ENCODE measurements at regions not wholly inside any gene's neighbourhood (a gene's known extent, or its start where the extent isn't known, plus 50 kb on each side); places are given as distances from the start of the nearest gene placed in this dataset.
A peak's percentile ranks its signal among the peaks of the same experiment; 100 is the strongest.

DNA sequence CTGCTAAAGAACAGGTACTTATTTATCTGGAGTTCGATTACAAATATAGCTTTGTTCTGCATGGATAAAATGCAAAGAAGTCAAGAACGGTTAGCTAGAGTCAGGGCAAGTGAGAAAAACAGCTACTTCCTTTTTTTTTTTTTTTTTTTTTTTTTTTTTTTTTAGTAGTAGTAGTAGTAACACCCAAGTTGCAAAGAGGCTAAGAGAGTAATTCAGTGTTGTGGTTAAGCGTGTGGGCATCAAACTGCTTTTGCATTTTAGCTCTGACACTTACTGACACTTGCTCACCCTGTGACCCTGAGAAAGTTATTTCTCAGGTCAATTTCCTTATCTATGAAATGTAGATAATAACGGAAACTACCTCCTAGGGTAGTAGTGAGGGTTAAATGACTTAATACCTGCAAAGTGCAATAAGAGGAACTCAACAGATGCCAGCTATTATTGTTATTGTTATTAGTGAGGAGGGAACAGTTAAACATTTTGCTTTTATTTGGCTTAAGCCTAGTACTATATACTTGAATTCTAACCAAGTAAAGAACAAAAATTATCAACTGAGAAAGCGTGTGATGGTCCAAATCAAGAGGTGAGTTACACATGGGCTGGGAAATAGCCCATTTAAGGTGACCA, 86.7 kb upstream of the BACH2 start:
- Histone ChIP-seq H3K4me1 (ENCODE audit: control insufficient read depth, insufficient read depth, low read length) (no peaks in the 10 kb centered on the region), H3K4me3 (ENCODE audit: low read depth, low read length) (no peak overlapping the region), H3K36me3 (ENCODE audit: control insufficient read depth, insufficient read depth, low read length) (no peaks in the 10 kb centered on the region), H3K9me3 (ENCODE audit: control insufficient read depth, insufficient read depth, low read length) (no peaks in the 10 kb centered on the region), H3K27me3 (ENCODE audit: control insufficient read depth, insufficient read depth, low read length) (peaks cover 2% of the 10 kb centered on the region), H3K27ac (ENCODE audit: low read depth, low read length) (no peak overlapping the region)
- DNase-seq (ENCODE audit: low read depth in 4 of 6, low spot score in 6 of 6): peak in 1 of 6 donors; percentile 52
- WGBS (ENCODE audit: insufficient coverage): no CpG with 5 or more reads among the region's 5 CpGs

DNA sequence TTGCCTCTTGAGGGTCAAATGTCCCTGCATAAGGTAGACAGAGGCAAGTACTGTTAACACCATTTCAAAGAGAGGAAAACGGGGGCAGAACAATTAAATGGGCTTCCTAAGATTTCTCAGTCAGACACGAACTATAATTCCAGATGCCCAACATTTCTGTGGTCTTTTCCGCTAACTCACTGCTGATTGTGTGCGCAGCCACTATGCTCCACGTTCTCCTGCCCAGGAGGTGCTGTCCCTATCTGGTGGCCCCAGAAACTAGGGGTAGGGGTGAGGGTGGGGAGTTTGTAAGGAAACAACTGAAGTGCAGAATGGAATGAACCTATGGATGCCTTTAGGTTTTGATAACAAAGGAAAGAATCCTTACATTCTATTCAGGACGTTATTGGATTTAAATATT, 86.1 kb upstream of the BACH2 start:
- no peak overlapping the region for H3K4me3 ChIP-seq (ENCODE audit: low read depth, low read length)
- no peak for DNase-seq (ENCODE audit: low read depth in 4 of 6, low spot score in 6 of 6)
- no peaks in the 10 kb centered on the region for H3K9me3 ChIP-seq (ENCODE audit: control insufficient read depth, insufficient read depth, low read length)
- H3K27me3 ChIP-seq (ENCODE audit: control insufficient read depth, insufficient read depth, low read length): peaks cover 2% of the 10 kb centered on the region
- no peaks in the 10 kb centered on the region for H3K4me1 ChIP-seq (ENCODE audit: control insufficient read depth, insufficient read depth, low read length)
- no peaks in the 10 kb centered on the region for H3K36me3 ChIP-seq (ENCODE audit: control insufficient read depth, insufficient read depth, low read length)
- H3K27ac ChIP-seq (ENCODE audit: low read depth, low read length): no peak overlapping the region
- WGBS (ENCODE audit: insufficient coverage): 73% methylated on average over 5 of the region's 6 CpGs

DNA sequence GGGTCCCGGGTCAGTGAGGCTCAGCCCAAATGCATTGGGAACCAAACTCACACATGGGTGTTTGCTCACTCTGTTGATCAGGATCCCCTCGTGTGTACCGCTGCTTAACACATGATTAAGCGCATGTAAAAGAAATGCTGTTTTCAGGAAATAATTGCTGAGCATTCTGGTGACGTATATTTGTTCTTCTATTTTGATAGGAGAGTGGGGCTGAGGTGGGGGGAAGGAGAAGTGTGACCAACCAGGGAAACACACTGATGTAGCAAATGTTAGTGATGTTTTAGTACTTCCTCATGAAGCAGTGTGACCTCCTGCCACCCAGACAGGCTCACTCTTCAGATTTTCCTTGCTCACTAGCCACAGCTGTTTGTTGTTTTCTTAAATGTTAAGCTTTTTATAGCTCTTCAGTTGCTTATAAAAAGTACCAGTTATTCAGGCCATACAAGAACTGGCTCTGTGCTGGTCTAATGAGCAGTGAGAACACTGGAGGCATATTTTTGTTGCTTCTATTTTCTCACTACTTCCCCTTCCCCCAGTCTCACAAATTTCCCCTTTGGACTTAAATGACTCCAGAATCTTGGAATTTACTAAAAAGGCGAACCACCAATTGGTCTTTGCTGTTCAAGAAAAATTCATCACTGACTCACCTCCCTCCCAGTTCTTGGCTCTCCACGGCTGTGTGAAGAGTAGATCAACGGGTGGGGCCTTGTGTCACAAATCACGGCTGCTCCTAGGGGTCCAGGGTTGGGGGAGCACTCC, 79.2 kb upstream of the BACH2 start:
- no peaks in the 10 kb centered on the region for H3K27me3 ChIP-seq (ENCODE audit: control insufficient read depth, insufficient read depth, low read length)
- DNase-seq (ENCODE audit: low read depth in 4 of 6, low spot score in 6 of 6): no peak
- no peaks in the 10 kb centered on the region for H3K9me3 ChIP-seq (ENCODE audit: control insufficient read depth, insufficient read depth, low read length)
- H3K4me3 ChIP-seq (ENCODE audit: low read depth, low read length): no peak overlapping the region
- peak overlapping the region; percentile 13 for H3K27ac ChIP-seq (ENCODE audit: low read depth, low read length)
- 80% methylated on average over 8 of the region's 9 CpGs for WGBS (ENCODE audit: insufficient coverage)
- H3K36me3 ChIP-seq (ENCODE audit: control insufficient read depth, insufficient read depth, low read length): no peaks in the 10 kb centered on the region
- H3K4me1 ChIP-seq (ENCODE audit: control insufficient read depth, insufficient read depth, low read length): peaks cover 3% of the 10 kb centered on the region

DNA sequence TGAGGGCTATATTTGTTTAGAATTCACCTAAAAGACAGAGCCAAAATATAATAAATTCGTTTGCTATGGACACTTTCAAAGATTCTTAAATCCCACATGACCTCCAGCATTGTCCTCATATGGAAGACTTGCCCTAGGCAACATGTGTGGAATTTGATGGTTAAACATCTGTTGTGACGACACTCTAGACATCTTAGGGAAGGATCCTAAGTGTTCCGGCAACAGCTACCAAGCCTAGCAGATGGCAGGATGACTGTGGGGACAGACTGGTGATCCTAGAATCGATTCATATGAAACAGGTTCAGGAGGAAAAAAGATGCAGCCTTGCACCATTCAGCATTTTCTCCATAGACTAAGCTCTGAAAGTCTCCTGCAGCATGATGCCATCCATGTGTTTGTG, 77.6 kb upstream of the BACH2 start:
- Histone ChIP-seq H3K27ac (ENCODE audit: low read depth, low read length) (no peak overlapping the region), H3K9me3 (ENCODE audit: control insufficient read depth, insufficient read depth, low read length) (no peaks in the 10 kb centered on the region), H3K4me1 (ENCODE audit: control insufficient read depth, insufficient read depth, low read length) (peaks cover 3% of the 10 kb centered on the region), H3K27me3 (ENCODE audit: control insufficient read depth, insufficient read depth, low read length) (no peaks in the 10 kb centered on the region), H3K36me3 (ENCODE audit: control insufficient read depth, insufficient read depth, low read length) (no peaks in the 10 kb centered on the region), H3K4me3 (ENCODE audit: low read depth, low read length) (no peak overlapping the region)
- 100% methylated on average over 1 of the region's 4 CpGs for WGBS (ENCODE audit: insufficient coverage)
- no peak for DNase-seq (ENCODE audit: low read depth in 4 of 6, low spot score in 6 of 6)

DNA sequence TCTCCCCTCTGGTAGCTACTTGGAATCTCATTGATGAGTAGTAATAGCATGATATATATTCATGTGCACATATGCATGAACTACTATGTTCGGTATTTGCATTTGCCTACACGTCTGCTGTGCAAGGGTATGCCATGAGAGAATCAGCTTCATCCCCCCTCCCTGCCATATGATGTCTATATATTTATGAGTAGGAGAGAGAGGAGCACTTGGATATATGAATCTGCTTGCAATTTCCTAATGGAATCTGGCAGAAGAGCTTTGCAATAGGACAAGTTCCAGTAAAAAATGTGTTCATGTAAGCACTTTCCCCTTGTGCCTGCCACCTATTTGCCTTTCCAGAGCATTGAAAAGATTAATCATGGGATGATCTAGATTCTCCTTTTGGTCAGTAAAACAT, 76.2 kb upstream of the BACH2 start:
- Histone ChIP-seq H3K36me3 (ENCODE audit: control insufficient read depth, insufficient read depth, low read length) (no peaks in the 10 kb centered on the region), H3K27ac (ENCODE audit: low read depth, low read length) (no peak overlapping the region), H3K4me3 (ENCODE audit: low read depth, low read length) (no peak overlapping the region), H3K9me3 (ENCODE audit: control insufficient read depth, insufficient read depth, low read length) (no peaks in the 10 kb centered on the region), H3K4me1 (ENCODE audit: control insufficient read depth, insufficient read depth, low read length) (peaks cover 3% of the 10 kb centered on the region), H3K27me3 (ENCODE audit: control insufficient read depth, insufficient read depth, low read length) (no peaks in the 10 kb centered on the region)
- peak in 1 of 6 donors; percentile 66 for DNase-seq (ENCODE audit: low read depth in 4 of 6, low spot score in 6 of 6)
- WGBS (ENCODE audit: insufficient coverage): no CpG with 5 or more reads among the region's 2 CpGs

DNA sequence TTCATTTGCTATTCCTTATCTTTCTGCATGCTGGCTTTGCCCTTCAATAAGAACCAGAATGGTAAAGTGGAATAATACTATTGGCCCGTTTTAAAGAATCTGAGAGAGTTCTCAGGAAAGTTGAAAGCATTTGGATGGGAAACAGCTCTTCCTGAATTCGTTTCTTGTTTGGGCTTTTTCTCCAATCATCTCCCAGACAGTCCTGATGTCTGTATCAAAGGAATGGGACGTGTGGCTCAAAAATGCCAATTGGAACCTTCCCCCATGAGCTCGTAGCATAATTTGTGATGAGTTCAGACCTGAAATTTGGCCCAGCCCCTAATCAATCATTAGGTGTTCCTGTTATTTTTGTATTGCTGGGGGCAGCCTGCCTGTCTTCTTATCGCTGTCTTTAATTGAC, 75.8 kb upstream of the BACH2 start:
- H3K4me3 ChIP-seq (ENCODE audit: low read depth, low read length): no peak overlapping the region
- no peaks in the 10 kb centered on the region for H3K9me3 ChIP-seq (ENCODE audit: control insufficient read depth, insufficient read depth, low read length)
- no peaks in the 10 kb centered on the region for H3K36me3 ChIP-seq (ENCODE audit: control insufficient read depth, insufficient read depth, low read length)
- WGBS (ENCODE audit: insufficient coverage): 65% methylated on average over 2 of the region's 5 CpGs
- DNase-seq (ENCODE audit: low read depth in 4 of 6, low spot score in 6 of 6): peak in 1 of 6 donors; percentile 52
- H3K27me3 ChIP-seq (ENCODE audit: control insufficient read depth, insufficient read depth, low read length): no peaks in the 10 kb centered on the region
- H3K4me1 ChIP-seq (ENCODE audit: control insufficient read depth, insufficient read depth, low read length): peaks cover 3% of the 10 kb centered on the region
- no peak overlapping the region for H3K27ac ChIP-seq (ENCODE audit: low read depth, low read length)

DNA sequence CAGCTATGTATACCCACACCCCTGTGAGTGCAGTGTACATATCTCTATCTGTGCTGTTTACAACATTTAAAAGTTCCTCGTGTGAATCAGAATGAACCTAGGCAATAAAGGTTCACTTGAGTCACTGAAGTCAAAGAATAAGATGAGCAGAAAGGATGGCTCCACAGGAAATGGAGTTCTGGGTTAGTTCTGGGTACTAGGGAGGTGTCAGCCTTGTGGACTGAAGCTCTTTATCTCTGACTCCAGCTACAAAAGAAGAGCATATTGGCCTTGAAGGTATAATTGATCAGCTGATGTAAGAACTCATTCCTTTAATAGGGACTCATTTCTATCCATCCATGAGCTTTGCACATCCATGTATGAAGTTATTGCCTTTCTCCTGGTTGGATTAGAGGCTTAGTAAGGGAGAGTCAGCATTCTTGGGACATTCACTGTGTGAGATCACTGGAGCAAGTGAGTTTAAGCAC, 73.9 kb upstream of the BACH2 start:
- Histone ChIP-seq H3K27ac (ENCODE audit: low read depth, low read length) (no peak overlapping the region), H3K9me3 (ENCODE audit: control insufficient read depth, insufficient read depth, low read length) (no peaks in the 10 kb centered on the region), H3K4me1 (ENCODE audit: control insufficient read depth, insufficient read depth, low read length) (peaks cover 2% of the 10 kb centered on the region), H3K36me3 (ENCODE audit: control insufficient read depth, insufficient read depth, low read length) (no peaks in the 10 kb centered on the region), H3K4me3 (ENCODE audit: low read depth, low read length) (no peak overlapping the region), H3K27me3 (ENCODE audit: control insufficient read depth, insufficient read depth, low read length) (no peaks in the 10 kb centered on the region)
- WGBS (ENCODE audit: insufficient coverage): no CpG with 5 or more reads among the region's 1 CpG
- DNase-seq (ENCODE audit: low read depth in 4 of 6, low spot score in 6 of 6): no peak

DNA sequence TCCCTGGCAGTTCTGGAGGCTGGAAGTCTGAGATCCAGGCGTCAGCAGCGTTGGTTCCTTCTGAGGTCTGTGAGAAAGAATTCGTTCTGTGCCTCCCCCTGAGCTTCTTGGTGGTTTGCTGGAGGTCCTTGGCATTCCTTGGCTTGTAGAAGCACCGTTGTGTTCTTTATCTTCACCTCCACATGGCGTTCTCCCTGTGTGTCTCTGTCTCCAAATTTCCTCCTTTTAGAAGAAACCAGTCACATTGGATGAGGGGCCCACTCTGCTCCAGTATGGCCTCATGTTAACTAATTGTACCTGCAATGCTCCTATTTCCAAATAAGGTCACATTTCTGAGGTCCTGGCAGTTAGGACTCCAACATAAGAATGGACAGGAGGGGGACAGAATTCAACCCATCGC, 73.0 kb upstream of the BACH2 start:
- Histone ChIP-seq H3K9me3 (ENCODE audit: control insufficient read depth, insufficient read depth, low read length) (no peaks in the 10 kb centered on the region), H3K27ac (ENCODE audit: low read depth, low read length) (peak overlapping the region; percentile 82), H3K4me1 (ENCODE audit: control insufficient read depth, insufficient read depth, low read length) (no peaks in the 10 kb centered on the region), H3K36me3 (ENCODE audit: control insufficient read depth, insufficient read depth, low read length) (no peaks in the 10 kb centered on the region), H3K4me3 (ENCODE audit: low read depth, low read length) (no peak overlapping the region), H3K27me3 (ENCODE audit: control insufficient read depth, insufficient read depth, low read length) (no peaks in the 10 kb centered on the region)
- WGBS (ENCODE audit: insufficient coverage): 75% methylated on average over 5 of the region's 6 CpGs
- no peak for DNase-seq (ENCODE audit: low read depth in 4 of 6, low spot score in 6 of 6)

DNA sequence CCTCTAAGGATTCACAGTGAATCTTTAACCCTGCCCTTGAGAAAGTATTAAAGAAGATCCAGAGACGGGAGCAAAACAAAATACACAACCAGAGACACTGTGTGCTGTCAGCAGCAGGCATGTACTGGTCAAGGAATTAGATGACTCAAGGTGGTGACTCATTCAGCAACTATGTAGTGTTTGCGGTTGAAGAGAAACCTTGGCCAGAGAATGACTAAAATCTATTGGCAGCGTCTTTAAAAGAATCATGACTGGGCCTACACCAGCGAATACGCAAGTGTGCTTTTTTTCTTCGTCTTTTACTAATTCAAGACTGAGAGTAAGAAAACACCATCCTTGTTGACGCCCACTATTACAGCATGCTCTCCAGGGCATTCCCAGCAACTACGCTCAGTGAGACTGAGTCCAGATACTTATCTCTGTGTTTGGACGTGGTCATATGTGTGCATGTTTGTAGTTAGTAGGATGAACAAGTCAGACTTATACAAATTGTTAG, 72.4 kb upstream of the BACH2 start:
- Histone ChIP-seq H3K4me1 (ENCODE audit: control insufficient read depth, insufficient read depth, low read length) (no peaks in the 10 kb centered on the region), H3K27ac (ENCODE audit: low read depth, low read length) (peak overlapping the region; percentile 82), H3K36me3 (ENCODE audit: control insufficient read depth, insufficient read depth, low read length) (no peaks in the 10 kb centered on the region), H3K4me3 (ENCODE audit: low read depth, low read length) (no peak overlapping the region), H3K9me3 (ENCODE audit: control insufficient read depth, insufficient read depth, low read length) (no peaks in the 10 kb centered on the region), H3K27me3 (ENCODE audit: control insufficient read depth, insufficient read depth, low read length) (no peaks in the 10 kb centered on the region)
- peak in 1 of 6 donors; percentile 81 for DNase-seq (ENCODE audit: low read depth in 4 of 6, low spot score in 6 of 6)
- 56% methylated on average over 5 of the region's 9 CpGs for WGBS (ENCODE audit: insufficient coverage)

DNA sequence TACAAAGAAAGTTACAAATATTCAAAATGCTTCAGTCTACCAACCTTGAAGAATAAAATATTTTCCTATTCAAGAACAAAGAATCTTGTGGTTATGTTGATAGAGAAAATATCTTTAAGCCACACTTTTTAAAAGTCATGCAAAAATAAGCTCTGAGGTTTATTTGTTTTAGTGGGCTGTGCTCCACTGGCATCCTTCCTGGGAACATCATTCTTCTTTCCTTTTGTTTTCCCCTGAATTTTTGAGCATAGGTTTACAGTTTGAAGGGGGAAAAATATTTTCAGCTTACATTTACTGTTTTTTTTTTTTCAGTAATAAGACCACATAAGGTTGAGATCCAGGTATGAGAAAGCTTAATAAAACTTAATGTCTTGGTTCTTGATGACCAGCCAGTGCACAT, 72.0 kb upstream of the BACH2 start:
- Histone ChIP-seq H3K4me3 (ENCODE audit: low read depth, low read length) (no peak overlapping the region), H3K27me3 (ENCODE audit: control insufficient read depth, insufficient read depth, low read length) (no peaks in the 10 kb centered on the region), H3K27ac (ENCODE audit: low read depth, low read length) (peak overlapping the region; percentile 70), H3K36me3 (ENCODE audit: control insufficient read depth, insufficient read depth, low read length) (no peaks in the 10 kb centered on the region), H3K9me3 (ENCODE audit: control insufficient read depth, insufficient read depth, low read length) (no peaks in the 10 kb centered on the region), H3K4me1 (ENCODE audit: control insufficient read depth, insufficient read depth, low read length) (peaks cover under 1% of the 10 kb centered on the region)
- peak in 1 of 6 donors; percentile 55 for DNase-seq (ENCODE audit: low read depth in 4 of 6, low spot score in 6 of 6)

Data from spinal cord (tissue), 9 donors.